ENCODE measurements at regions not wholly inside any gene's neighbourhood (a gene's known extent, or its start where the extent isn't known, plus 50 kb on each side); places are given as distances from the start of the nearest gene placed in this dataset.

DNA sequence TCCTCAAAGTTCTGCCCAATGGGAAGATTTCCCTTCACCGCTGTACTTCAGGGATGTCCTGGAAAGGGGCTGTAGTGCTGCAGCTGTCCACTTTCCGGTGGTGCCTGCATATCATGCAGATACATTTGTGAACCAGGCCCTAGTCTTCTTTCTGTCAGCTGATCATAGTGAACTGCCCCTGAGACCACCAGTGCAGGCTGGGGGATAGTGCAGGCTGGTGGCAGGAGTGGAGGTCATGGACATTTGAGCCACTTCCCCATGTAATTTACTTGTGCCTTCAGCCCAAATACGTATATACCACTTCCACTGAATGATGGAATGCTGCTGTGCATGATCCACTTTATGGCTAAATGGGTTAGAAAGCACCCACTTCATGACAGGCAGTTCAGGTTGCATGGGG, 120.0 kb downstream of the ZNF280B start:
- TF ChIP-seq, protein P1, sequence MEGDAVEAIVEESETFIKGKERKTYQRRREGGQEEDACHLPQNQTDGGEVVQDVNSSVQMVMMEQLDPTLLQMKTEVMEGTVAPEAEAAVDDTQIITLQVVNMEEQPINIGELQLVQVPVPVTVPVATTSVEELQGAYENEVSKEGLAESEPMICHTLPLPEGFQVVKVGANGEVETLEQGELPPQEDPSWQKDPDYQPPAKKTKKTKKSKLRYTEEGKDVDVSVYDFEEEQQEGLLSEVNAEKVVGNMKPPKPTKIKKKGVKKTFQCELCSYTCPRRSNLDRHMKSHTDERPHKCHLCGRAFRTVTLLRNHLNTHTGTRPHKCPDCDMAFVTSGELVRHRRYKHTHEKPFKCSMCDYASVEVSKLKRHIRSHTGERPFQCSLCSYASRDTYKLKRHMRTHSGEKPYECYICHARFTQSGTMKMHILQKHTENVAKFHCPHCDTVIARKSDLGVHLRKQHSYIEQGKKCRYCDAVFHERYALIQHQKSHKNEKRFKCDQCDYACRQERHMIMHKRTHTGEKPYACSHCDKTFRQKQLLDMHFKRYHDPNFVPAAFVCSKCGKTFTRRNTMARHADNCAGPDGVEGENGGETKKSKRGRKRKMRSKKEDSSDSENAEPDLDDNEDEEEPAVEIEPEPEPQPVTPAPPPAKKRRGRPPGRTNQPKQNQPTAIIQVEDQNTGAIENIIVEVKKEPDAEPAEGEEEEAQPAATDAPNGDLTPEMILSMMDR (IDR thresholded peaks at IDR 0.05): no peak
- TF ChIP-seq EP300 (IDR thresholded peaks at IDR 0.05): no peak

Data from ovary (tissue), 3 donors.